HG02885 (cell line): ENCODE measurements at regions not wholly inside any gene's neighbourhood (a gene's known extent, or its start where the extent isn't known, plus 50 kb on each side); places are given as distances from the start of the nearest gene placed in this dataset.

Experiments used
- ATAC-seq: cut with Tn5 transposase; IDR thresholded peaks from one replicate; pipeline ENCODE4 v1.9.1; 2021; ENCODE audit warnings: mild to moderate bottlenecking; ENCODE audit not compliant: unreplicated experiment, poor library complexity

- no peak for ATAC-seq
These were observed 435.4 kb downstream of the MTRR start for GRCh38 chr5:8304341-8304740.

GRCh38 chr5:8306288-8306896 lies 437.4 kb downstream of the MTRR start:
- ATAC-seq: no peak

GRCh38 chr5:8314965-8315364 lies 446.0 kb downstream of the MTRR start:
- no peak for ATAC-seq

GRCh38 chr5:8316608-8317280 lies 447.8 kb downstream of the MTRR start:
- no peak for ATAC-seq

GRCh38 chr5:8317335-8317734 lies 448.4 kb downstream of the MTRR start:
- ATAC-seq: no peak

GRCh38 chr5:8320244-8320643 lies 451.3 kb downstream of the MTRR start:
- no peak for ATAC-seq

- ATAC-seq: no peak
These were observed 452.3 kb downstream of the MTRR start for GRCh38 chr5:8321272-8321671.

- no peak for ATAC-seq
These were observed 453.5 kb downstream of the MTRR start for GRCh38 chr5:8322484-8322883.

- no peak for ATAC-seq
These were observed 458.1 kb downstream of the MTRR start for GRCh38 chr5:8327016-8327415.

- ATAC-seq: no peak
These were observed 460.8 kb downstream of the MTRR start for GRCh38 chr5:8329773-8330172.

GRCh38 chr5:8332666-8333445 lies 463.9 kb downstream of the MTRR start:
- ATAC-seq: no peak

GRCh38 chr5:8333485-8333884 lies 464.5 kb downstream of the MTRR start:
- no peak for ATAC-seq

- no peak for ATAC-seq
These were observed 465.0 kb downstream of the MTRR start for GRCh38 chr5:8333977-8334376.

GRCh38 chr5:8340261-8340660 lies 471.3 kb downstream of the MTRR start:
- ATAC-seq: no peak

GRCh38 chr5:8340739-8341344 lies 471.9 kb downstream of the MTRR start:
- ATAC-seq: no peak

GRCh38 chr5:8341406-8341805 lies 472.5 kb downstream of the MTRR start:
- no peak for ATAC-seq

- ATAC-seq: no peak
These were observed 479.0 kb downstream of the MTRR start for GRCh38 chr5:8347984-8348383.

- ATAC-seq: peak; percentile 85
These were observed 480.9 kb downstream of the MTRR start for GRCh38 chr5:8349855-8350254.

- ATAC-seq: no peak
These were observed 481.8 kb downstream of the MTRR start for GRCh38 chr5:8350644-8351339.

GRCh38 chr5:8355981-8356380 lies 487.0 kb downstream of the MTRR start:
- no peak for ATAC-seq

GRCh38 chr5:8360012-8360411 lies 491.1 kb downstream of the MTRR start:
- ATAC-seq: no peak
